K562 (cell line): ENCODE measurements at regions not wholly inside any gene's neighbourhood (a gene's known extent, or its start where the extent isn't known, plus 50 kb on each side); places are given as distances from the start of the nearest gene placed in this dataset.

ENCODE experiments used
- ATAC-seq: fragments of 200-7000 bp; cut with Tn5 transposase; 3 replicates; pipeline ENCODE4 v1.9.1; 2020; ENCODE audit warnings: moderate library complexity
- BruUV-seq: library from RNA; stranded (reverse); fragments of 400-500 nt; replicated peaks from 2 replicates; lab custom pipeline; 2021; lab: Mats Ljungman, UMichigan
- CTCF ChIA-PET: fragments of 300-600 bp; formaldehyde crosslinking; extraction: SDS; loops from one replicate; lab custom pipeline; 2021; ENCODE audit warnings: low intra/inter-chr PET ratio; lab: Yijun Ruan, JAX
- POLR2A ChIA-PET: fragments of 300-600, 350-650 bp; sonication (Branson Sonifier 250); formaldehyde crosslinking; extraction: SDS; loops from one replicate; lab custom pipeline; 2021; ENCODE audit warnings: antibody characterized with exemption, inconsistent platforms; lab: Yijun Ruan, JAX
- DNase-seq, 4 experiments: peaks; one replicate each; pipeline versions ENCODE4 v3.0.0 to v3.0.0-alpha.2; 2011 to 2018; ENCODE audit warnings: low spot score in 3 of 4, mixed read lengths in 3 of 4; ENCODE audit errors: extremely low read depth in 1 of 4
- FAIRE-seq: peaks from 2 replicates; lab custom pipeline; 2011; peaks lifted over from hg19 to GRCh38; lab: Jason Lieb, UNC
- H2AFZ ChIP-seq: 2 replicates; pipeline ENCODE4 v1.6.0; 2011; ENCODE audit warnings: low read depth, low read length, control low read depth, inconsistent platforms
- H3K27ac ChIP-seq: fragments of 200-600 bp; 3 replicates; pipeline ENCODE4 v1.8.0; 2011; ENCODE audit warnings: low read depth, mild to moderate bottlenecking, control low read depth, inconsistent platforms, low read length, moderate library complexity, mixed read lengths; ENCODE audit errors: extremely low read depth
- H3K27me3 ChIP-seq, 2 experiments: fragments of 300-600 bp in 1 of 2; 2 replicates in 1 of 2; 3 replicates in 1 of 2; pipeline versions ENCODE4 v1.6.0 to v1.8.0; 2011; ENCODE audit warnings: inconsistent platforms in 2 of 2, low read length in 2 of 2, mild to moderate bottlenecking in 1 of 2, mixed read lengths in 1 of 2, moderate library complexity in 1 of 2; ENCODE audit not compliant: control insufficient read depth in 2 of 2, insufficient read depth in 2 of 2
- H3K36me3 ChIP-seq: fragments of 300-600 bp; 3 replicates; pipeline ENCODE4 v1.8.0; 2011; ENCODE audit warnings: mild to moderate bottlenecking, low read length, inconsistent platforms; ENCODE audit not compliant: control insufficient read depth, insufficient read depth
- H3K4me1 ChIP-seq, 2 experiments: fragments of 200-600 bp in 1 of 2; replicated peaks in 1 of 2; 2 replicates in 1 of 2; 3 replicates in 1 of 2; pipeline versions ENCODE4 v1.5.1 to v1.8.0; 2011; ENCODE audit warnings: inconsistent platforms in 2 of 2, low read length in 2 of 2, mild to moderate bottlenecking in 1 of 2, mixed read lengths in 1 of 2, moderate library complexity in 1 of 2; ENCODE audit not compliant: control insufficient read depth in 2 of 2, insufficient read depth in 2 of 2
- H3K4me2 ChIP-seq: 2 replicates; pipeline ENCODE4 v1.6.1; 2011; ENCODE audit warnings: low read length, control low read depth, inconsistent platforms, mixed read lengths; ENCODE audit not compliant: insufficient read depth
- H3K4me3 ChIP-seq: fragments of 200-600 bp; sonication (generic), shearing (Covaris generic); 2 replicates; pipeline ENCODE4 v1.5.1; 2016; ENCODE audit warnings: control low read depth, inconsistent platforms
- H3K79me2 ChIP-seq: fragments of 200-600 bp; 3 replicates; pipeline ENCODE4 v1.8.0; 2011; ENCODE audit warnings: low read length, inconsistent platforms; ENCODE audit not compliant: control insufficient read depth, insufficient read depth
- H3K9ac ChIP-seq, 2 experiments: 2 replicates each; pipeline versions ENCODE4 v1.6.0 to v1.6.1; 2011; ENCODE audit warnings: low read depth in 2 of 2, low read length in 2 of 2, control low read depth in 1 of 2, inconsistent platforms in 1 of 2, mild to moderate bottlenecking in 1 of 2, mixed read lengths in 1 of 2; ENCODE audit not compliant: insufficient read depth in 1 of 2
- H3K9me1 ChIP-seq: one replicate; pipeline ENCODE4 v1.6.0; 2011; ENCODE audit warnings: inconsistent platforms, mild to moderate bottlenecking, low read length, moderate library complexity; ENCODE audit not compliant: control insufficient read depth, insufficient read depth
- H3K9me3 ChIP-seq: replicated peaks from 2 replicates; pipeline ENCODE4 v1.5.1; 2011; ENCODE audit warnings: low read depth, low read length, inconsistent platforms; ENCODE audit not compliant: control insufficient read depth, insufficient read depth
- H4K20me1 ChIP-seq: replicated peaks from 2 replicates; pipeline ENCODE4 v1.6.1; 2011; ENCODE audit warnings: low read length, inconsistent platforms, mixed read lengths; ENCODE audit not compliant: control insufficient read depth, insufficient read depth
- FOXJ2 ChIP-seq: fragments of 200-800 bp; sonication (Bioruptor generic); IDR thresholded peaks from 2 replicates; pipeline ENCODE4 v1.6.1; 2016; ENCODE audit warnings: missing genetic modification characterization, missing compliant biosample characterization
- ILF3 ChIP-seq: fragments of 450-650 bp; IDR thresholded peaks from 2 replicates; pipeline ENCODE4 v1.6.1; 2018; ENCODE audit warnings: antibody characterized with exemption, mild to moderate bottlenecking, moderate library complexity, borderline replicate concordance
- L3MBTL2 ChIP-seq: fragments of 450-650 bp; IDR thresholded peaks from 2 replicates; pipeline ENCODE4 v1.6.1; 2016; ENCODE audit warnings: mild to moderate bottlenecking, moderate library complexity
- NR1H2 ChIP-seq: sonication (generic); formaldehyde crosslinking; IDR thresholded peaks from 2 replicates; pipeline ENCODE4 v1.4.0; 2020; ENCODE audit warnings: mild to moderate bottlenecking, missing genetic modification reagents
- TEAD2 ChIP-seq: fragments of 450-650 bp; IDR thresholded peaks from 2 replicates; pipeline ENCODE4 v1.6.1; 2016; ENCODE audit warnings: missing genetic modification characterization, control low read depth, missing compliant biosample characterization
- U2AF1 ChIP-seq: fragments of 200-400 bp; formaldehyde crosslinking; optimal IDR thresholded peaks from 2 replicates; pipeline ENCODE3; 2017; ENCODE audit warnings: mild to moderate bottlenecking, low read depth, low read length, moderate library complexity
- ZNF12 ChIP-seq: sonication (generic); formaldehyde crosslinking; IDR thresholded peaks from 2 replicates; pipeline ENCODE4 v1.4.0; 2020; ENCODE audit warnings: mild to moderate bottlenecking, missing genetic modification reagents
- ZNF140 ChIP-seq: fragments of 250-450 bp; sonication (Bioruptor Pico); IDR thresholded peaks from 2 replicates; pipeline ENCODE4 v1.8.0; 2021; ENCODE audit warnings: moderate library complexity, mild to moderate bottlenecking, inconsistent platforms
- ZNF143 ChIP-seq: sonication (generic); formaldehyde crosslinking; IDR thresholded peaks from 2 replicates; pipeline ENCODE4 v1.9.0; 2022; ENCODE audit warnings: mild to moderate bottlenecking, missing genetic modification reagents
- ZNF431 ChIP-seq: sonication (generic); formaldehyde crosslinking; IDR thresholded peaks from 2 replicates; pipeline ENCODE4 v1.8.0; 2022; ENCODE audit warnings: mild to moderate bottlenecking, missing genetic modification reagents
- ZNF75A ChIP-seq: fragments of 450-650 bp; formaldehyde crosslinking; IDR thresholded peaks from 2 replicates; pipeline ENCODE4 v1.4.0; 2020; ENCODE audit warnings: mild to moderate bottlenecking
- in situ Hi-C: fragments of 300-500 bp; cut with MboI; formaldehyde crosslinking; loops from 4 replicates; pipeline ENCODE4 v1.15.0; 2018; ENCODE audit warnings: inconsistent platforms, mixed read lengths
- intact Hi-C: fragments of 100-400 bp; cut with micrococcal nuclease; formaldehyde crosslinking; loops from 2 replicates; pipeline ENCODE4 v1.14.2; 2022
- TF ChIP-seq, protein P1 (sequence below): fragments of 250-450 bp; sonication (Bioruptor Pico); IDR thresholded peaks from 2 replicates; pipeline ENCODE4 v1.5.0; 2020; ENCODE audit warnings: mild to moderate bottlenecking
- TF ChIP-seq, protein P2 (sequence below): sonication (generic); formaldehyde crosslinking; IDR thresholded peaks from 2 replicates; pipeline ENCODE4 v1.8.0; 2022; ENCODE audit warnings: mild to moderate bottlenecking, missing genetic modification reagents
- TF ChIP-seq, protein P3 (sequence below): fragments of 200-400 bp; formaldehyde crosslinking; IDR thresholded peaks from 2 replicates; pipeline ENCODE4 v1.6.1; 2017; ENCODE audit warnings: mild to moderate bottlenecking, low read depth, low read length, moderate library complexity

DNA sequence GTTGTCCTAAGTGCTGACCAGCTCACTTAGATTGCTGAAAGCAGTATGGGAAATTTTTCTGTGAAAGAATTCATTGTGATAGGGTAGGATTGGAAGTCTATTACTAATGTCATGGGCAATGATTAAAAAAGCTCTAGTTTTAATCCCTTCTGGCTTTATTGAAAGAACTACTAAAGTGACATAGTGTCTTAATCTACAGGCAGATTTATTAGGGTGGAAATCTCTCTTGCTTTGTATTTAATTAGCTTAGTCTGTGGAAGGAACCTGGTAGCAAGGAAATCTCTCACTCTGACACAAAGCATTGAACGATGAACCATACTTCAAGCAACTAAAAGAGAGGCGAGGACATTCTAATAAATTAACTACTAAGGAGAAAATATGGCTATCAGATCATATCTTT, 1029.2 kb upstream of the PCDH20 start (continued):
- TF ChIP-seq, protein P1, sequence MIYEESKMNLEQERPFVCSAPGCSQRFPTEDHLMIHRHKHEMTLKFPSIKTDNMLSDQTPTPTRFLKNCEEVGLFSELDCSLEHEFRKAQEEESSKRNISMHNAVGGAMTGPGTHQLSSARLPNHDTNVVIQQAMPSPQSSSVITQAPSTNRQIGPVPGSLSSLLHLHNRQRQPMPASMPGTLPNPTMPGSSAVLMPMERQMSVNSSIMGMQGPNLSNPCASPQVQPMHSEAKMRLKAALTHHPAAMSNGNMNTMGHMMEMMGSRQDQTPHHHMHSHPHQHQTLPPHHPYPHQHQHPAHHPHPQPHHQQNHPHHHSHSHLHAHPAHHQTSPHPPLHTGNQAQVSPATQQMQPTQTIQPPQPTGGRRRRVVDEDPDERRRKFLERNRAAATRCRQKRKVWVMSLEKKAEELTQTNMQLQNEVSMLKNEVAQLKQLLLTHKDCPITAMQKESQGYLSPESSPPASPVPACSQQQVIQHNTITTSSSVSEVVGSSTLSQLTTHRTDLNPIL: no peak
- no peak for TF ChIP-seq ZNF431
- TF ChIP-seq, all 486 proteins: peak for 0

DNA sequence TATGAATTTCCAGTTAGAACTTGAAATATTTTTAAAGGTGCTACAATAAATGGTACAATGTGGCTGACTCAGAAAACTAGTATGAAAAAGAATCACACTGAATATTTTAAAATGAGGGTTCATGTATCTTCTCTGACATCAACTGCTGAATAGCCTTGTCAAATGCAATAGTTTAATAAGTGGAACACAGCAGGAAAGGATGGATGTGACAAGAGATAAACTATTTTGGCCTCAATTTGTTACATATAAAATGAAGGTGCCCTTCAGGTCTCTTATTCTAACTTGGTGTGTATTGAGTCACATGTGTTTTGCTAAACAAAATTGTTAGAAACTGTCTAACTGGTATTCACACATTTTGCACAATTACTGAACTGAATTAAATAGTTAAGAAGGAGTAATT, 1018.4 kb upstream of the PCDH20 start:
- FAIRE-seq: no peak
- Histone ChIP-seq H3K9ac (no peak overlapping the region), H3K4me1 (no peaks in the 10 kb centered on the region), H3K9me3 (no peaks in the 10 kb centered on the region), H3K27ac (no peak overlapping the region), H3K4me2 (no peak overlapping the region), H3K4me3 (no peak overlapping the region), H3K79me2 (no peaks in the 10 kb centered on the region), H3K27me3 (no peaks in the 10 kb centered on the region), H2AFZ (no peak overlapping the region), H4K20me1 (no peaks in the 10 kb centered on the region), H3K36me3 (no peaks in the 10 kb centered on the region), H3K9me1 (no peaks in the 10 kb centered on the region)
- TF ChIP-seq NR1H2 (CRISPR knock-in tag) (no peak), ZNF140 (CRISPR knock-in tag) (no peak), U2AF1 (no peak), ILF3 (no peak), L3MBTL2 (no peak), TEAD2 (no peak), ZNF143 (no peak), ZNF75A (no peak), FOXJ2 (tag) (no peak), ZNF12 (no peak)
- TF ChIP-seq, protein P2, sequence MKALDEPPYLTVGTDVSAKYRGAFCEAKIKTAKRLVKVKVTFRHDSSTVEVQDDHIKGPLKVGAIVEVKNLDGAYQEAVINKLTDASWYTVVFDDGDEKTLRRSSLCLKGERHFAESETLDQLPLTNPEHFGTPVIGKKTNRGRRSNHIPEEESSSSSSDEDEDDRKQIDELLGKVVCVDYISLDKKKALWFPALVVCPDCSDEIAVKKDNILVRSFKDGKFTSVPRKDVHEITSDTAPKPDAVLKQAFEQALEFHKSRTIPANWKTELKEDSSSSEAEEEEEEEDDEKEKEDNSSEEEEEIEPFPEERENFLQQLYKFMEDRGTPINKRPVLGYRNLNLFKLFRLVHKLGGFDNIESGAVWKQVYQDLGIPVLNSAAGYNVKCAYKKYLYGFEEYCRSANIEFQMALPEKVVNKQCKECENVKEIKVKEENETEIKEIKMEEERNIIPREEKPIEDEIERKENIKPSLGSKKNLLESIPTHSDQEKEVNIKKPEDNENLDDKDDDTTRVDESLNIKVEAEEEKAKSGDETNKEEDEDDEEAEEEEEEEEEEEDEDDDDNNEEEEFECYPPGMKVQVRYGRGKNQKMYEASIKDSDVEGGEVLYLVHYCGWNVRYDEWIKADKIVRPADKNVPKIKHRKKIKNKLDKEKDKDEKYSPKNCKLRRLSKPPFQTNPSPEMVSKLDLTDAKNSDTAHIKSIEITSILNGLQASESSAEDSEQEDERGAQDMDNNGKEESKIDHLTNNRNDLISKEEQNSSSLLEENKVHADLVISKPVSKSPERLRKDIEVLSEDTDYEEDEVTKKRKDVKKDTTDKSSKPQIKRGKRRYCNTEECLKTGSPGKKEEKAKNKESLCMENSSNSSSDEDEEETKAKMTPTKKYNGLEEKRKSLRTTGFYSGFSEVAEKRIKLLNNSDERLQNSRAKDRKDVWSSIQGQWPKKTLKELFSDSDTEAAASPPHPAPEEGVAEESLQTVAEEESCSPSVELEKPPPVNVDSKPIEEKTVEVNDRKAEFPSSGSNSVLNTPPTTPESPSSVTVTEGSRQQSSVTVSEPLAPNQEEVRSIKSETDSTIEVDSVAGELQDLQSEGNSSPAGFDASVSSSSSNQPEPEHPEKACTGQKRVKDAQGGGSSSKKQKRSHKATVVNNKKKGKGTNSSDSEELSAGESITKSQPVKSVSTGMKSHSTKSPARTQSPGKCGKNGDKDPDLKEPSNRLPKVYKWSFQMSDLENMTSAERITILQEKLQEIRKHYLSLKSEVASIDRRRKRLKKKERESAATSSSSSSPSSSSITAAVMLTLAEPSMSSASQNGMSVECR (CRISPR knock-in tag): no peak
- TF ChIP-seq, protein P3, sequence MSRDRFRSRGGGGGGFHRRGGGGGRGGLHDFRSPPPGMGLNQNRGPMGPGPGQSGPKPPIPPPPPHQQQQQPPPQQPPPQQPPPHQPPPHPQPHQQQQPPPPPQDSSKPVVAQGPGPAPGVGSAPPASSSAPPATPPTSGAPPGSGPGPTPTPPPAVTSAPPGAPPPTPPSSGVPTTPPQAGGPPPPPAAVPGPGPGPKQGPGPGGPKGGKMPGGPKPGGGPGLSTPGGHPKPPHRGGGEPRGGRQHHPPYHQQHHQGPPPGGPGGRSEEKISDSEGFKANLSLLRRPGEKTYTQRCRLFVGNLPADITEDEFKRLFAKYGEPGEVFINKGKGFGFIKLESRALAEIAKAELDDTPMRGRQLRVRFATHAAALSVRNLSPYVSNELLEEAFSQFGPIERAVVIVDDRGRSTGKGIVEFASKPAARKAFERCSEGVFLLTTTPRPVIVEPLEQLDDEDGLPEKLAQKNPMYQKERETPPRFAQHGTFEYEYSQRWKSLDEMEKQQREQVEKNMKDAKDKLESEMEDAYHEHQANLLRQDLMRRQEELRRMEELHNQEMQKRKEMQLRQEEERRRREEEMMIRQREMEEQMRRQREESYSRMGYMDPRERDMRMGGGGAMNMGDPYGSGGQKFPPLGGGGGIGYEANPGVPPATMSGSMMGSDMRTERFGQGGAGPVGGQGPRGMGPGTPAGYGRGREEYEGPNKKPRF: no peak
- intact Hi-C loops (no loop called here), in situ Hi-C loops (no loop called here)
- BruUV-seq: no TSS peak
- CTCF ChIA-PET: no interaction called here
- no peak for DNase-seq
- ATAC-seq: no peak
- POLR2A ChIA-PET: no interaction called here
